NCI-H446 (cell line): ENCODE measurements at regions not wholly inside any gene's neighbourhood (a gene's known extent, or its start where the extent isn't known, plus 50 kb on each side); places are given as distances from the start of the nearest gene placed in this dataset.
"Not testable (repeated sequence)": the region's sequence is repeated elsewhere in the genome, so short reads cannot be mapped to it uniquely, and the experiment has no call there.

ENCODE experiments used
- DNase-seq, 2 experiments: peaks; one replicate each; lab custom pipeline; 2025; lab: John Stamatoyannopoulos, UW

GRCh38 chr5:72692651-72693442 is 123.6 kb upstream of the TNPO1 start:
- DNase-seq: no peak

DNA sequence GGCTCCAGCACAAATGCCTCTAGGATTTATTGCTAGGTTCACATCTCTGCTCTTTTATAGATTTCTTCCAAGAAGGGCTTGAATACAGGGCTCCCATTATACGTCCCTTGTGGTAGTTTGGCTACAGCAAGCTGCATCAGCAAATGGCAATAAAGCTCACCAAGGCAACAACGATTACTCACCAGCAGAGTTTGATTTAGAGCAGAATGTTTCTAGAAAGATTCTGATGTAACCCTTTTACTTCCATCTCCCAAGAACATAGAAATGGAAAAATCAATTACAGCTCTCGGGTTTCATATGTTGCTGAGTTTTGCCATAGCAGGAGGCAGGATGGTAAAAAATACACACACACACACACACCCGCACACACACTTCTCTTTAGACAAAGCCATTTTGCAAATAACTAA is 124.2 kb upstream of the TNPO1 start:
- no peak for DNase-seq

GRCh38 chr5:72691751-72692150 is 124.7 kb upstream of the TNPO1 start:
- no peak for DNase-seq

GRCh38 chr5:72688916-72689315 is 127.5 kb upstream of the TNPO1 start:
- no peak for DNase-seq

DNA sequence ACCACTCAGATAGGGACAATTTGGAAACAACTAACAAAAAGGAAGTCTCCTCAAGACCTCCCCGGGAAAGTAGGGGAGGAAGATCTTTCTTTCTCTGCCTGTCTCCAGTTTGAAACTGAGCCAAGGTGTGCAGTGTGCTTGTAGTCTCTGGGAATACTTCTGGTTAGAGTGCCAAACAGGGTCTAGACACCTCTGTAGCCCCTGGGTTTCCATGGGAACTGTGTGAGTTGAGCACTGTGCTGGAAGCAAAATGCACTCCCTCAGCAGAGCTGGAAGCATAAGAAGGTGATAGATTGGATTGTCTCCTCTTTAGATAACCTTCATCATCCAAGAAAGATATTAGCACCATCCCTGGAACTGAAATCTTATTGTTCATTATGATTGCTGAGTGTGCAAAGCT is 129.2 kb upstream of the TNPO1 start:
- peak in 1 of 2 experiments; percentile 40 for DNase-seq

DNA sequence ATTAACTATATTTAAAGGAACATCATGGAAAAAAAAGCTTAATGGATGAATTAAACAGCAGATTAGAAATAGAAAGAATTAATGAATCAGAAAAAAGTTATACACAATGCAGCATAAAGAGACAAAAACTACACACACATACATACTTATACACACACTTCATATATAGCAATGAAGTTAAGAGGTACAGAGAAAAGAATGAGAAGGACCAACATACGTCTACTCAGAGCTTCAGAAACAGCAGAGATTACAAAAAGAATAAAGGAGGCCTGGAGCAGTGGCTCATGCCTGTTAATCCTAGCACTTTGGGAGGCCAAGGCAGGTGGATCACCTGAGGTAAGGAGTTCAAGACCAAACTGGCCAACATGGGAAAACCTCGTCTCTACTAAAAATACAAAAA is 133.9 kb upstream of the TNPO1 start:
- no peak for DNase-seq

GRCh38 chr5:72681781-72682180 is 134.7 kb upstream of the TNPO1 start:
- no peak for DNase-seq

- no peak for DNase-seq
These were observed 139.0 kb upstream of the TNPO1 start for GRCh38 chr5:72677447-72677846.

DNA sequence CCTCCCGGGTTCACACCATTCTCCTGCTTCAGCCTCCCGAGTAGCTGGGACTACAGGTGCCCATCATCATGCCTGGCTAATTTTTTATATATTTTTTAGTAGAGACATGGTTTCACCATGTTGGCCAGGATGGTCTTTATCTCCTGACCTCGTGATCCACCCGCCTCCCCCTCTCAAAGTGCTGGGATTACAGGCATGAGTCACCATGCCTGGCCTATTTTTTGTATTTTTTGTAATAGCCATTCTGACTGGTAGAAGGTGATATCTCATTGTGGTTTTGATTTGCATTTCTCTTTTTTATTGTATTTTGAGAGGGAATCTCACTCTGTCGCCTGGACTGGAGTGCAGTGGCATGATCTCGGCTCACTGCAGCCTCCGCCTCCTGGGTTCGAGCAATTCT is 139.6 kb upstream of the TNPO1 start:
- not testable (repeated sequence) for DNase-seq

DNA sequence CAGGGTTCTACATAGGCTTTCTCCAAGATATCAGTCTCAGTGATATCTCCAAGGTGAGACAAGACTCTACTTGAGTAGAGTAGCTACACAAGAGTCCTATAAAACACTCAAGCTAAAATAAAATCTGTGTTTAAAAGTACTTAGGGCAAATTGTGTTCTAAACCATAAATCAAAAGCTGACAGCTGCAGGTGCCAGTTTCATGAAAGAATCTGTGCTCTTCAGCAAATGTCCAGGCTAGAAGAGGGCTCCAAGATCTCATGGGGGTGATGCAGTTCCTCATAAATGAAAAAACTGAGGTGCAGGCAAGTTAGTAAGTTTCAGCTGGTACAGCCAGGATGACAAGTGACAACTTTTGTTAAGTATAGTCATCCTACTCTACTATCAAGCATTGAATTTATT is 142.8 kb upstream of the TNPO1 start:
- no peak for DNase-seq

DNA sequence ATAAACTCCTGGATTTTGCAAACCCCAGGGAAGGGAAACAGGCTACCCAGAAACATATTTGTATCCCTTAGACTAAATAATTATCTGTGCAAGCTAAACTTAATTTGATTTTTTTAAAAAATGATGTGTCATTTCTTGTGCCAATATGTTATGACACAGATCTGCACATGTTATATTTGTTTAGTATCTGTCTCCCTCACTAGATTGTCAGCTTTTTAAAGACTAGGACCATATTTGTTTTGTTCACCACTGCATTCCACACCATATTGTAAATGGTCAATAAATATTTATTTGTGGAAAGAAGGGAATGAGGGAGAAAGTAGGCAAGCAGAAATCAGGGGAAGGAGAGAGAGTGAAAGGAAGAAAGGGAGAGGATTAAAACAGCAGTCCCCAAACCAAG is 143.3 kb upstream of the TNPO1 start:
- no peak for DNase-seq

DNA sequence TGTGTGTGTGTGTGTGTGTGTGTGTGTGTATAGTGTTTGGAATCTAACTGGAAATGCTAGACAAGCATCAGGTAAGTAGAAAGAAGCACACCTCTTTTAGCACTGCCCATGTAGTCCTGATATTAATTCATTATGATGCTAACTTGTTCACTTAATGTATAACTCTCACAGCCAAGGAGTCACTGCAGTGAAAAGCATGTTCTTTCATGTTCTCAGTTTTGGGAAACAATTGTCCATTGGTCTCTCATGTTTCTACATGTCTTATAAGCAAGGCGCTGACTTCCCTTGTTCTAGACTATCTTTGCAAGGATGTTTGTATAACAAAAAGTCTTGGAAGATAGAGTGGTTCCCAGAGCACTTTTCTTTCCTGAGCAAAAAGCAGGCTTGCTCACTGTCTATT is 148.8 kb upstream of the TNPO1 start:
- no peak for DNase-seq

DNA sequence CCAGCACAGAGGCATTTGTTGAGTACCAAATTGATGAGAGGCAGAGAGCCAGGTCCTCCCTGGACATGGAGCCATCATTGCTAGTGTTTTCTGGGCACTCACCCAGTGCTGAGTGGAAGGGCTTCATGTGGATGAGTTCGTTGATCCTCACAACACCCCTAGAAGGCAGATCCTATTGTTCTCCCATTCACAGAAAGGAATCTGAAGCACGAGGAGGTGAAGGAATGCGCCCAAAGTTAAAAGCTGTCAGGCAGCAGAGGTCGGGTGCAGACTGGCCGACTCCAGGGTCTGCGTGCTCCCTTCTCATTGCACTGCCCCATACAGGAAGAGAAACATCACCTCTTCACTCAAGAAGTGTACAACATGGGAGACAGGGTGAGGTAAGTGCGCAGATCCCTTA is 153.5 kb upstream of the TNPO1 start:
- no peak for DNase-seq

- peak in 1 of 2 experiments; percentile 12 for DNase-seq
These were observed 154.2 kb upstream of the TNPO1 start for GRCh38 chr5:72662305-72662704.

- DNase-seq: no peak
These were observed 154.2 kb upstream of the ZNF366 start for GRCh38 chr5:72661405-72661804.

DNA sequence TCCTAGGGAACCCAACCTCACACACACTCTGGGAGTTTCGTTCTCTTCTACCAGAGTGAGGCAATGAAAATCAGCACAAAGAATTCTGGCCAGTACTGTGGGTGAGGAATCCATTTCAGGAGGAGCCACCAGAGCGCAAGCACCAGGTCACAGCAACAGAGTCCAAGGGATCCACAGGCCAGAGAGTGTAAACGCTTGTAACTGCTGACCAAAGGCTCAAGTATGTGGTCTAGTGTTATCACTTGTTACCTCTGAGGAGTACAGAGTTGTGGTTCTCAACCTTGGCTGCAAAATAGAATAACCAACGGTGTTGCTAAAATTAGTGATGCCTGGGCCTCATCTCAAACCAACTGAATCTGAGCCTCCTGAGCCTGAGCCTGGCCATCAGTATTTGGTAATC is 152.5 kb upstream of the ZNF366 start:
- DNase-seq: no peak

DNA sequence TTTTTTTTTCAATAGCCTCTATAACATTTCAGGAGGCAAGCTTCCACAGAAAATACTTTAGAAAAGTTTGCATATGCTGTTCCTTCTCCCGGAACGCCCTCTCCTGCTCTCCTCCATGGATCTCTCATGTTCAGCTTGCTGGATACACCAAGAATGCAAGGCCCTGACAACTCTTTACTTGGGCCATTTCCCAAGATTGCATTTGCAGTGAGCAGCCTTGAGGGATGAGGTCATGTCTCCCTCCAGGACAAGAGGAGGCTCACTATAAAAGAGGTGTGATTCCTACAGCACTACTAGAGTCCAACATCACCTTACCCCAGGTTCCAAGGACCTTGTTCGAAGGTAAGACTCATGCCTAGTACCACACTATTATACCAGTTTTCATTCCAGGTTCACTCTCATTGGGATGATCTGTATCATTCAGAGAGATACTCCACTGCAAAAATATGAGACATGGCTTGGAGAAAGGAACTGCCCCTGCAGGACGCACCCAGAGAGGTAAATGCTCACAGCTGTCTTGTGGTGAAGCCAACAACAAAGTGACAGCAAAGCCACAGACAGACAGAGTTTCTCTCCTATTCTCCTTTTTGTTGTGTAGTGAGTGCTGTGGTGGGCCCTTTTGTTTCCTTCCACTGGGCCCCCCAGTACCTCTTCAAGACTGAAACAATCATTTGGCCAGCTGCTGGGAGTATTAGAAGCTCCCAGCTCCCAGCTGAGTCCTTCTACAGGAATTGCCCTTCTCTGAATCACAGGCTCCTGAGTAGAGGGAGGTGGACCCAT is 151.7 kb upstream of the ZNF366 start:
- DNase-seq: no peak

- no peak for DNase-seq
These were observed 151.0 kb upstream of the ZNF366 start for GRCh38 chr5:72658161-72658560.

- DNase-seq: no peak
These were observed 149.7 kb upstream of the ZNF366 start for GRCh38 chr5:72656756-72657513.

- DNase-seq: no peak
These were observed 149.1 kb upstream of the ZNF366 start for GRCh38 chr5:72656331-72656730.

DNA sequence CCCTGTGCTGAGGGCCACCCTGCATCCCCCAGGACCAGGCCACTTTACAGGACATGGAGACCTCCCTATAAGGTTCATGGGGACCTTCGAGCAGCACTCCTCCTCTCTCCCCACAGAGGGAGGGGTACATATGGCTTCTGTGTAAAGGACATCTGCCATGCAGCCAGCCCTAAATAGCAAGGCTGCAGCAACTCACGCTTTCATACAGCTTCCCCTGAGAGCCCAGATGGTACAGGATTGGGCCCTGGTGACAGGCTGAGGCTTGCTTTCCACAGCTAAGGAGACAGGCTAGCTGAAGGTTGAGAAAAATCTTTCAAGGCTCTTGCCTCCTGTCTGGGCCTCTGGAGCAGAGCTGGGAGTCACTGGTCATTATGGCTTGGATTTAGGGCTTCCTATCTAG is 147.0 kb upstream of the ZNF366 start:
- peak in 1 of 2 experiments; percentile 50 for DNase-seq

GRCh38 chr5:72653586-72653985 is 146.4 kb upstream of the ZNF366 start:
- no peak for DNase-seq

DNA sequence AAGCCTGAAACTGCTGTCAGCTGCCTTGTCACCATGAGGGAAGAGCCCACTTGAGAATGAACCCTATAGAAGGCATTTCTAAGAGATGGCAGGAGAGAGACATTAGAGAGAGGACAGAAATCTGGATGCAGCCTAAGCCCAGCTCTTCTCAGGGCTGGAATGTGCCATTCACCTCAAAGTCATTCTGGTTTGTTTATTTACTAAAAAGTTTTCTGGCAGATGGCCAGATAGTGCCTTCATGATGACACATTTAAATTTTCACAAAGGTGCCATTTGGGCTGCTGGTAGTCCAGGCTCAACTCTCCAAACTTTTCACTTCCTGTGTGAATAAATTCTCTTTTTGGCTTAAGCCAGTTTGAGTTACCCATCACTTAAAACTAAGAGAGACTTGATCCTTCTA is 144.6 kb upstream of the ZNF366 start:
- DNase-seq: no peak
